ENCODE measurements at regions not wholly inside any gene's neighbourhood (a gene's known extent, or its start where the extent isn't known, plus 50 kb on each side); places are given as distances from the start of the nearest gene placed in this dataset.

DNA sequence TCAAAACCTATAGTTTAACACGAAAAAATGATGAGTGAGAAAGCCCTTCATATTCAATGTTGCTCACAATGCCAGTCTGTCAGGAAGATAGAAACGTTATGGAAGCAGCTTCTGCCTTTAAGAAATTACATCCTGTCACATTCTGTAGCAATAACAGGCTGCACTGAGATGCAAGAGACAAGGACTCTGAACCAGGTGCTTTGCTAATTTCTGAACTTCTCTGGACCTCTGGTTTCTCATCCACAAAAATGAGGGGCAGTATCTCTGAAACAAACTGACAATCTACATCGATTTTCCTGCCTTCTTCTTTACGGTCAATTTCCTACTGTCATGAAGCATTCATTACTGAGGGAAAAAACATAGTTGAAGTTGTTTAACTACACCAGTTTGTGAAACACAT lies 234.0 kb downstream of the SNX13 start:
- Histone ChIP-seq H3K27ac (ENCODE audit: low read length) (no peak overlapping the region), H3K9ac (ENCODE audit: low read length) (no peak overlapping the region), H3K27me3 (replicated peaks; ENCODE audit: insufficient read depth, low read length) (no peaks in the 10 kb centered on the region), H3K9me2 (replicated peaks; ENCODE audit: insufficient read depth, low read length) (no peaks in the 10 kb centered on the region; the same call in 1 of the 2 replicates), H3F3A (ENCODE audit: insufficient read depth, low read length) (no peaks in the 10 kb centered on the region), H3K79me2 (ENCODE audit: low read length) (no peaks in the 10 kb centered on the region), H3K4me2 (ENCODE audit: low read depth, low read length) (no peak overlapping the region), H3K4me3 (ENCODE audit: low read length) (no peak overlapping the region), H3K4me1 (ENCODE audit: low read length) (peaks cover 5% of the 10 kb centered on the region; the same call in 1 of the 2 replicates), H4K20me1 (ENCODE audit: insufficient read depth, low read length) (no peaks in the 10 kb centered on the region), H3K36me3 (replicated peaks; ENCODE audit: insufficient read depth, low read length) (no peaks in the 10 kb centered on the region), H3K9me3 (replicated peaks; ENCODE audit: insufficient read depth, low read length) (no peaks in the 10 kb centered on the region), H2AFZ (ENCODE audit: low read length) (0 out of 2 replicates have a peak overlapping the region, but pooled peaks have one; percentile 16)
- TF ChIP-seq EZH2 (optimal IDR thresholded peaks at IDR 0.05; ENCODE audit: low read depth, low read length): no peak
- TF ChIP-seq, protein P1, sequence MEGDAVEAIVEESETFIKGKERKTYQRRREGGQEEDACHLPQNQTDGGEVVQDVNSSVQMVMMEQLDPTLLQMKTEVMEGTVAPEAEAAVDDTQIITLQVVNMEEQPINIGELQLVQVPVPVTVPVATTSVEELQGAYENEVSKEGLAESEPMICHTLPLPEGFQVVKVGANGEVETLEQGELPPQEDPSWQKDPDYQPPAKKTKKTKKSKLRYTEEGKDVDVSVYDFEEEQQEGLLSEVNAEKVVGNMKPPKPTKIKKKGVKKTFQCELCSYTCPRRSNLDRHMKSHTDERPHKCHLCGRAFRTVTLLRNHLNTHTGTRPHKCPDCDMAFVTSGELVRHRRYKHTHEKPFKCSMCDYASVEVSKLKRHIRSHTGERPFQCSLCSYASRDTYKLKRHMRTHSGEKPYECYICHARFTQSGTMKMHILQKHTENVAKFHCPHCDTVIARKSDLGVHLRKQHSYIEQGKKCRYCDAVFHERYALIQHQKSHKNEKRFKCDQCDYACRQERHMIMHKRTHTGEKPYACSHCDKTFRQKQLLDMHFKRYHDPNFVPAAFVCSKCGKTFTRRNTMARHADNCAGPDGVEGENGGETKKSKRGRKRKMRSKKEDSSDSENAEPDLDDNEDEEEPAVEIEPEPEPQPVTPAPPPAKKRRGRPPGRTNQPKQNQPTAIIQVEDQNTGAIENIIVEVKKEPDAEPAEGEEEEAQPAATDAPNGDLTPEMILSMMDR (IDR thresholded peaks at IDR 0.05; ENCODE audit: low read length): no peak
- no peak for TF ChIP-seq EZH2phosphoT487 (IDR thresholded peaks at IDR 0.05; ENCODE audit: low read length)
- no peak for DNase-seq

DNA sequence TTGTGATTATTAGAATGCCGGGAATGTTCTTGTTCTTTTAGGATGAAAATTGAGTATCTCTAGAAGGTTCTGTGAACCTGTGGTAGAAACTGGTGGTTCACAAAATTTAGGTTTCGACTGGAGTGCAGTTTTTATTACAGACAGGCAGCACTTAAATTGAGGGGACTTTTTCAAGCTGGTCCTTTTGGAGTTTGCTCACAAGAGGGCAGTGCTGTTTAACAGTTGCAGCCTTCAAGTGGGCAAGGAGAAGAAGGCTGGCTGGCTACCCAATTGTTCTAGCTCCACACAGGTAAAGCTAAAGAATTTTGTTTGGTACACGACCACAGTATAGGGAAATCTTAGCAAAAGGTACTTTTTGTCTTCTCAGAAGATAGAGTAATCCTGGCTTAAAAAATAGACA lies 233.6 kb downstream of the SNX13 start:
- Histone ChIP-seq H3K27ac (ENCODE audit: low read length) (no peak overlapping the region), H3K9ac (ENCODE audit: low read length) (no peak overlapping the region), H3K4me2 (ENCODE audit: low read depth, low read length) (no peak overlapping the region), H4K20me1 (ENCODE audit: insufficient read depth, low read length) (no peaks in the 10 kb centered on the region), H3K79me2 (ENCODE audit: low read length) (no peaks in the 10 kb centered on the region), H3F3A (ENCODE audit: insufficient read depth, low read length) (no peaks in the 10 kb centered on the region), H3K9me2 (replicated peaks; ENCODE audit: insufficient read depth, low read length) (no peaks in the 10 kb centered on the region; the same call in 1 of the 2 replicates), H3K4me1 (ENCODE audit: low read length) (peaks cover 5% of the 10 kb centered on the region; the same call in 1 of the 2 replicates), H3K27me3 (replicated peaks; ENCODE audit: insufficient read depth, low read length) (no peaks in the 10 kb centered on the region), H3K4me3 (ENCODE audit: low read length) (no peak overlapping the region), H3K36me3 (replicated peaks; ENCODE audit: insufficient read depth, low read length) (no peaks in the 10 kb centered on the region), H2AFZ (ENCODE audit: low read length) (0 out of 2 replicates have a peak overlapping the region, but pooled peaks have one; percentile 16), H3K9me3 (replicated peaks; ENCODE audit: insufficient read depth, low read length) (no peaks in the 10 kb centered on the region)
- TF ChIP-seq, protein P1 (IDR thresholded peaks at IDR 0.05; ENCODE audit: low read length): peak; percentile 78
- TF ChIP-seq EZH2phosphoT487 (IDR thresholded peaks at IDR 0.05; ENCODE audit: low read length): no peak
- DNase-seq: peak; percentile 75

DNA sequence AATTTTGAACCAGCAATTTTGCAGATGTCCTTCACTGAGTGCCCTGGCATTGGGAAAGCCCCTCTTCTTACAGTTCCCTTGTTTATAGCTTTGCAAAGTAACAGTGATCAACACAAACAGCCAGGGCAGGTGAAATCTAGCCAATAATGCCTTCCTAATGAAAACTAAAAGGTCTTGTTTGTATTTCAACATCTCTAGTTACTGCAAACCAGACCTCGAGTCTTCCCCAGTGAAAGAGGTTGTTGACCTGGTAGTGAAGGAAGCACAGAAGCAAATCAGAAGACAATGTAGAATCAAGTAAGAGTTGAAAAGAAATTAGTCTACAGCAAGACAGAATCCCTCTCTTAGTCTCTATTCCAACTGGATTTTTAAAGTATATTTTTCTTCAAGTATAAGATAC lies 231.2 kb downstream of the SNX13 start:
- Histone ChIP-seq H3K9ac (ENCODE audit: low read length) (no peak overlapping the region), H3F3A (ENCODE audit: insufficient read depth, low read length) (no peaks in the 10 kb centered on the region), H3K27ac (ENCODE audit: low read length) (no peak overlapping the region), H4K20me1 (ENCODE audit: insufficient read depth, low read length) (no peaks in the 10 kb centered on the region), H3K4me3 (ENCODE audit: low read length) (no peak overlapping the region), H3K27me3 (replicated peaks; ENCODE audit: insufficient read depth, low read length) (no peaks in the 10 kb centered on the region), H3K4me2 (ENCODE audit: low read depth, low read length) (no peak overlapping the region), H3K9me2 (replicated peaks; ENCODE audit: insufficient read depth, low read length) (no peaks in the 10 kb centered on the region), H3K36me3 (replicated peaks; ENCODE audit: insufficient read depth, low read length) (no peaks in the 10 kb centered on the region), H3K9me3 (replicated peaks; ENCODE audit: insufficient read depth, low read length) (no peaks in the 10 kb centered on the region), H3K4me1 (ENCODE audit: low read length) (peaks cover 5% of the 10 kb centered on the region; the same call in 1 of the 2 replicates), H3K79me2 (ENCODE audit: low read length) (no peaks in the 10 kb centered on the region), H2AFZ (ENCODE audit: low read length) (no peak overlapping the region)
- DNase-seq: peak; percentile 11
- no peak for TF ChIP-seq EZH2phosphoT487 (IDR thresholded peaks at IDR 0.05; ENCODE audit: low read length)
- TF ChIP-seq EZH2 (optimal IDR thresholded peaks at IDR 0.05; ENCODE audit: low read depth, low read length): no peak
- TF ChIP-seq, protein P1 (IDR thresholded peaks at IDR 0.05; ENCODE audit: low read length): no peak

Data from MM.1S (cell line).